HCEC 1CT (cell line): ENCODE measurements at regions not wholly inside any gene's neighbourhood (a gene's known extent, or its start where the extent isn't known, plus 50 kb on each side); places are given as distances from the start of the nearest gene placed in this dataset.
"Not testable (repeated sequence)": the region's sequence is repeated elsewhere in the genome, so short reads cannot be mapped to it uniquely, and the experiment has no call there.

ENCODE experiments used
- DNase-seq: peaks from one replicate; pipeline ENCODE4 v3.0.0-alpha.2; 2017

DNA sequence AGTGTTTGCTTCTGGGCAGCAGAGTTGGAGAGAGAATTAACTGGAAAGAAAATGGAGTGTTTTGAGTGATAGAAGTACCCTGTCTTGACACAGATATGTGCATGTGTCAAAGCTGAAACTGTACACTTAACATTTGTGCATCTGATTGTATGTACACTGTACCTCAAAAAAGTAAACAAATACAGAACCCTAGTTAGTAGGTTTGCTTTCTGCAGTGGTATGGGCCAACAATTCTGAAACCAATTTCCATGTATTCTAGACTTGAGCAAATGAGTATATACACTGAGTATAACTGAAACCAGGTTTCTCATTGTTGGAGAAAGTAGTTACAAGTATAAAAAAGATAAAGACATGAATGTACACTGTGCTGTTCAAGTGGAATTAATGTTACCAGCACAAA lies 52.4 kb downstream of the ELAPOR2 start:
- no peak for DNase-seq

DNA sequence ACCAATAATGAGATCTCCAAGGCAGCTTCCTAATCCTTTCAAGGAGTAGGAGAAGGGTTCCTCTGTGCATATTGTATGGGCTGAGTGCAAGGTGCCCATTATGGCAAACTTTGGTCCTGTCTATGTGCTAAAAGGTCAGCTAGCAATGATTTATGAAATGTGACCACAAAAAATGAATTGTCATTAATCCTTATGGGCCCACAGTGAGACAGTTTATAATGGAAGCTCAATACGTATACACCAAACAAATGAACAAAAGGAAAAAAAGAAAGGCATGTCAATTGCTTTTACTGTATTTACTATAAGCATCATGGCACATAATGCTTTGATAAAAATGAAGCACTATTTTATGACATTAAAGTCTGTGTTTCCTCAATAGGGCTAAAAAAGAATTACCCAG lies 54.5 kb downstream of the ELAPOR2 start:
- DNase-seq: no peak

DNA sequence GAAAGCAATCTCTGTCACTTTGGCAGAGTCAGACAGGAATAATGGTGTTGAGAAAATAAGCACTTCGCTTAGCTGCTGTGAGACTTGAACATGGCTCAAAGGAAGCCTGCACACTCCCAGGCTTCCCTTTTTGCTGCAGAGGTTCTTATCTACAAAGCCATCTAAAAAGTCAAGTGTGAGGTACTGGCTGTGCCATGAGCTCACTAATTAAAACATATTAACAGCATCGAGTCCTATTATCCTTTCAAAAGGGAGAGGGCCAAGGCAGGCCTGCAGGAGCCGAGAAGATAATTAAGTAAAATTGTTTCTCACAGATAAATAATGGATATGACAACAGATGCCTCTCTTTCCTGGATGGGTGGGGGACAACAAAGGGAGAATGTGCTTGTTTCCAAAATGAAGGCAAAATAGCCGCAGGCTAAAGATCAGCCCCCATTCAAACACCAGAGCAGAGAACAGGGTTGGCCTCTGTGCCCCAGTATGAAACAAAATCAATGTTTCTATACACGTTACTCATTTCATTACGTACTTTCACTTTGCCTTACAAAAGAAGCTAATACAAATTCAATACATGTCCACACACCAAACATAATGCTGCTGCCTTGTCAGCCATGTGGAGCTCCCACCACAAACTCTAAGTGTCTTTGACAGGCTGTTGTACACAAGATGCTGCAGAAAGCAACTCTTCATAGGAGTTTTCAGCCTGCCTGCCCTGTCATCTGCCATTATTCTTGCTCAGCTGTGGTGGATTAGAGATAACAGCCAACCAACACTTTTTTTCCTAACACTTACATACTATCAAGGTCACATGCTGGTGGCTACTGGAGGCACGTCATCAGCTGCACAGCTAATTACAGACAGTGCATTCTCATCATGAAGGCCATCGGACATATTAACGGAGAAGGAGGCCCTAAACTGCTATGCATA lies 55.3 kb downstream of the ELAPOR2 start:
- no peak for DNase-seq

DNA sequence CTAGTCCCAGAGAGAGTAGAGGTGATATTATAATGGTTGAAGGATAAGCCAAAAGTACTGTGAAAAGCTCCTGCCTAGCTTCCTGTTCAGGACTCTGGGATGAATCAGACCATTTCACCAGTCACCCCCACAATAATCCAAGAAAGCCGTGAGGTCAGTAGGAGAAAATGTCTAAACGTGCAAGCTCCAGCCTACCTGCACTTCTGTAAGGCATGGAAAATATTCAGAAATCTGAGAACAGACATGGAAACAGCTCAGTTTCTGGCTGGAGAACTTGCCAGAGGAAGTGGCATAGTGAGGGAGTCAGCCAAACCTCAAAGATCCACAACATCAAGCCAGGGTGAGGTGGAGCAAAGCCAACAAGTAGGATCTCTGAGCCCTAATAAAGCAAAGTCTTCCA lies 58.2 kb downstream of the ELAPOR2 start:
- no peak for DNase-seq

DNA sequence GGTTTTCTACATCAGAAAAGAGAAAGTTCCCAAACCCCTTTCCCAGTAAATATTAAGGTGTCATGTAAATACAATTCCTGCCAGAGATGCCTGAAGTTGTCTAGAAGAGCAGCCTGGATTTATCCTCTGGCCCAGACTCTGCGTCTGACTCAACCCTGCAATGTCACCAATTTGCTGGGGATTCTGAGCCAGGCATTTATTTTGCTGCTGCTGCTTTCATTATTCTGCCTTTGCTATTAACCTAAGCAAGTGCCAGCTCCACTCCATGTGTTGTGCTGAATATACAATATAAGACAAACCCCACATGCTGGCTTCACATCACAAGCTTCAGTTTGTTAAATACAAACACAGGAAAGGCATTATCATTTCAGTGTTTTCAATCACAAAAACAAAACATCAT lies 59.1 kb downstream of the ELAPOR2 start:
- no peak for DNase-seq

DNA sequence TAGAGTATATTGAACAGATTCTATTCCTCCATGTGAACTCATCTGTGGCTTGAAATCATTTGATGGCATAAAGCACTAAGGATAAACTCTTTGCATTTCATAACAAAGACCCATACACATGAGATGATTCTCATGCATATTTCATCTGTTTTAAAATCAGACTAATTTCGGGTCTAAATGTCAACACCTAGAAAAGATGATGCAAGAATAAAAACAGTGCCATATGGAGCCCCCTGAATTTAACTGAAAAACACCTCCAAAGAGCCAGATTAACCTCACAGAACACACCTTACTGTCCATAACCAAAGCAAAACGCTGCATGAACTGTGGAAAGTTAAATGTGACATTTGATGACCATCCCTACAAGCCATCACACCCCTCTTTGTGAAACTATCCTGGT lies 59.7 kb downstream of the ELAPOR2 start:
- DNase-seq: no peak

DNA sequence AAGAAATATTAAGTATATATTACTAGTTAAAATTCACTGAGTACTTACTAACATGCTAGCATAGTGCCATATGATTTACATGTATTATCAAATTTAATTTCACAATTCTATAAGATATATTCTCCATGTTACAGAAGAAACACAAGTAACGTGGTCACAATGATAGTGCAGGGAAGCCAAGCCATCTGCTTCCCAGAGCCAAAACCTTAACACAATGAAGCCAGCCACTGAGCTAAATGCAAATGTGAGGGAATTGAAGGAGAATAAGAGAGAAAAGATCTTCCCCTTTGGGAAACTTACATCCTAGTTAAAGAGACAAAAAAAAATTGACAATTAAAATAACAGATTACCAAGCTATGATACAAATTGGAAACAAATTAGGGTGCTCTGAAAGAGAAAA lies 63.6 kb downstream of the ELAPOR2 start:
- DNase-seq: no peak

DNA sequence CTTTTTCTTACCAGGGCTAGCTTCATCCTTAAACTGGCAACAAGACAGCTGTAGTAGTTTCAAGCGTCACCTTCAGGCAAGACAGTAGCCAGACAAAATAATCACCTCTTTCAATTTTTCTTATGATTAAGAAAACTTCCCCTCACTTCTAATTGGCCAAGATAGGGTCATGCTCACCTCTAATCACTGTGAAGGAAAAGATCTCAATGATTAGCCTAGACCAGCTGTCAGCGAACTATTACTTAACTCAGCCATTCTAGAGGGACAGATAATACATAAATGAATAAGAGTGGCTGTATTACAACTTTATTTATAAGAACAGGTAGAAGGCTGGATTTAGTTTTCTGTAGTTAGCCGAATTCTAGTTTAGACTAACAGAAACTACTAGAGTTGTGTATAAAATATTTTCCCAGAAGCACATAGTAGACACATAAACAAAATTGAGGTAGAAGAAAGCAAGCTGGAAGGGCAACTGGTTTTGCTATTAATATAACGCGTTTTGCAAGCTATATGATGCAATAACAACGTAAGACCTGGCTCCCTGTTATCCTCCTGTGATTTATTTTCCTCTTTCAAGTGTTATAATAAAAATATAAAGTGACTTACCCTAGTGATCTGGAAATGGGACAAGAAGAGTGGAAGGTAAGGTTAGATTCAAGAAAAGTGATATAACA lies 64.3 kb downstream of the ELAPOR2 start:
- no peak for DNase-seq

DNA sequence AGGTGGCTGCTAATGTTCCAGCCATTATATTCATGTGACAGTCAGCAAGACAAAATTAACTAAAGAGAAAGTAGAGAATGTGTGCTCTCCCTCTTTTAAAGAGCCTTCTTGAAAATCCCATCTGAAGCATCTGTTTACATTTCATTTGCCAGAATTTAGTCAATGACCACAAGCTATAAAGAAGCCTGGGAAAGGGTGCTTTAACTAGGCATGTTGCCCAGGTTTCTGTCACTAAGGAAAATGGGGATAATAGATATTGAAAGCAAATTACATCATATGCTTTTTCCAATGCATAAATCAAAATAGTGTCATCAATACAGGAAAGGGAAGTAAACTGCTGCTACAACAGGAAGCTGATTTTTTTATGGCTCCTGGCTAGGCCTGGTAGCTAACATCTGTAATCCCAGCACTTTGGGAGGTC lies 67.7 kb downstream of the ELAPOR2 start:
- no peak for DNase-seq

DNA sequence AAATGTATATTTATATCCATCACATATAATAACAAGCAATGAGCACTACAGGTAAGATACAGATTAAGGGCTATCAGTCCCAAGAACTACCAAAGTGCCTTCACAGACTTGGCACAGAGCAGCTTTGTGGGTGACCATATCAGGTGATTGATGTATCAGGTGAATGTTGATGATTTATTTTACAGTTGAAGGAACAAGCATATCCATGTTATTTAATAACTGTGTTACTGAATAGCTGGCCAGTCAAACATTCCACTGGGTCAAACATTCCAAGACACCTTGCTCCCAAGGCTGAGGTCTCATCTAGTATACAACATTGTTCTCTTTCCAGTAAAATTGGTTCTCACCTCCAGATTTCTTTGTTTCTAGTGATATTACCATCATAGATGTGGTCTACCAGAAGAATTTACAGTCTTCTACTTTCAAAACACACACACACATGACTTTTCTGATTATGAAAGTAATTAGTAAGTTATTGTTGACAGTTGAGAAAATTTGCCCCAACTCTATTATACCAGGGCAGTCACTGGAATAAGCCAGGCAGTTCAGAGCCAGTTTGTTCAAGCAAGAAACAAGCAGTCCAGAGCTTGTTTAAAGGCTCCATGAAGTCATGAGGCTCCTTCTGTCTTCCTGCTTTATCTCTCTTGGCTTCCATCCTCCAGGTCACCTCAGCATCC lies 68.2 kb downstream of the ELAPOR2 start:
- no peak for DNase-seq

DNA sequence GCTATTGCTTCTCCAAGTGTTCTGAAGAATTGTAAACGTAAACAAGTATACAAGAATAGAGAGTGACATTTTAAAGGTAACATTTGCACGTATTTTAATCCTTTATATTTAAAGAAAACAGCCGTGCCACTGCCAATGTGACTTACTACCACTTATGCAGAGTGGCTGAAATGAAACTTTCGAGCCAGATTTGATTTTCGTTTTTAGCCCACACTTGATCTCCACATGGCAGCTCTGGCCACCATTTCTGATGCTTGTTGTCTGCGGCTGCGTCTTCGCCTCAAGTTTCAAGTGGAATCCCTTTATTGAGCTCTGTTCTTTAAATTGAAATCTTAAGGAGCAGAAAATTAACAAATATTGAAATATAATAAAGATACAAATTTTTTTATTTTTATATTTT lies 70.0 kb downstream of the ELAPOR2 start:
- DNase-seq: no peak

DNA sequence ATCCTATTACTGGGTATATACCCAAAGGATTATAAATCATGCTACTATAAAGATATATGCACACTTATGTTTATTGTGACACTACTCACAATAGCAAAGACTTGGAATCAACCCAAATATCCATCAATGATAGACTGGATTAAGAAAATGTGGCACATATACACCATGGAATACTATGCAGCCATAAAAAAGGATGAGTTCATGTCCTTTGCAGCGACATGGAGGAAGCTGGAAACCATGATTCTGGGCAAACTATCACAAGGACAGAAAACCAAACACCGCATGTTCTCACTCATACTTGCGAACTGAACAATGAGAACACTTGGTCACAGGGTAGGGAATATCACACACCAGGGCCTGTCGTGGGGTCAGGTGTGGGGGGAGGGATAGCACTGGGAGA lies 71.6 kb downstream of the ELAPOR2 start:
- not testable (repeated sequence) for DNase-seq

DNA sequence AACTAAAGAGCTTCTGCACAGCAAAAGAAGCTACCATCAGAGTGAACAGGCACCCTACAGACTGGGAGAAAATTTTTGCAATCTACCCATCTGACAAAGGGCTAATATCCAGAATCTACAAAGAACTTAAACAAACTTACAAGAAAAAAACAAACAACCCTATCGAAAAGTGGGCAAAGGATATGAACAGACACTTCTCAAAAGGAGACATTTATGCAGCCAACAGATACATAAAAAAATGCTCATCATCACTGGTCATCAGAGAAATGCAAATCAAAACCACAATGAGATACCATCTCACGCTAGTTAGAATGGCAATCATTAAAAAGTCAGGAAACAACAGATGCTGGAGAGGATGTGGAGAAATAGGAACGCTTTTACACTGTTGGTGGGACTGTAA lies 72.1 kb downstream of the ELAPOR2 start:
- DNase-seq: not testable (repeated sequence)

DNA sequence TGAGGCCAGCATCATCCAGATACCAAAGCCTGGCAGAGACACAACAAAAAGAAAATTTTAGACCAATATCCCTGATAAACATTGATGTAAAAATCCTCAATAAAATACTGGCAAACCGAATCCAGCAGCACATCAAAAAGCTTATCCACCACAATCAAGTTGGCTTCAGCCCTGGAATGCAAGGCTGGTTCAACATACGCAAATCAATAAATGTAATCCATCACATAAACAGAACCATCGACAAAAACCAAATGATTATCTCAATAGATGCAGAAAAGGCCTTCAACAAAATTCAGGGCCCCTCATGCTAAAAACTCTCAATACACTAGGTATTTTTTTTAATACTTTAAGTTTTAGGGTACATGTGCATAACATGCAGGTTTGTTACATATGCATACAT lies 74.1 kb downstream of the ELAPOR2 start:
- DNase-seq: not testable (repeated sequence)

DNA sequence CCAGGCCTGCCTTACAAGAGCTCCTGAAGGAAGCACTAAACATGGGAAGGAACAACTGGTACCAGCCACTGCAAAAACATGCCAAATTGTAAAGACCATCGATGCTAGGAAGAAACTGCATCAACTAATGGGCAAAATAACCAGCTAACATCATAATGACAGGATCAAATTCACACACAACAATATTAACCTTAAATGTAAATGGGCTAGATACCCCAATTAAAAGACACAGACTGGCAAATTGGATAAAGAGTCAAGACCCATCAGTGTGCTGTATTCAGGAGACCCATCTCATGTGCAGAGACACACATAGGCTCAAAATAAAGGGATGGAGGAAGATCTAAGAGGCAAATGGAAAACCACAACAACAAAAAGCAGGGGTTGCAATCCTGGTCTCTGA lies 75.8 kb downstream of the ELAPOR2 start:
- not testable (repeated sequence) for DNase-seq

DNA sequence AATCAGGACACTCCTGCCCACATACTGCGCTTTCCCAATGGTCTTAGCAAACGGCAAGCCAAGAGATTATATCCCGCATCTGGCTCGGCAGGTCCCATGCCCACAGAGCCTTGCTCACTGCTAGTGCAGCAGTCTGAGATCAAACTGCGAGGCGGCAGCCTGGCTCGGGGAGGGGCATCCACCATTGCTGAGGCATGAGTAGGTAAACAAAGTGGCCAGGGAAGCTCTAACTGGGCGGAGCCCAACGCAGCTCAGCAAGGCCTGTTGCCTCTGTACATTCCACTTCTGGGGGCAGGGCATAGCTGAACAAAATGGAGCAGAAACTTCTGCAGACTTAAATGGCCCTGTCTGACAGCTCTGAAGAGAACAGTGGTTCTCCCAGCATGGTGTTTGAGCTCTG lies 77.5 kb downstream of the ELAPOR2 start:
- not testable (repeated sequence) for DNase-seq

DNA sequence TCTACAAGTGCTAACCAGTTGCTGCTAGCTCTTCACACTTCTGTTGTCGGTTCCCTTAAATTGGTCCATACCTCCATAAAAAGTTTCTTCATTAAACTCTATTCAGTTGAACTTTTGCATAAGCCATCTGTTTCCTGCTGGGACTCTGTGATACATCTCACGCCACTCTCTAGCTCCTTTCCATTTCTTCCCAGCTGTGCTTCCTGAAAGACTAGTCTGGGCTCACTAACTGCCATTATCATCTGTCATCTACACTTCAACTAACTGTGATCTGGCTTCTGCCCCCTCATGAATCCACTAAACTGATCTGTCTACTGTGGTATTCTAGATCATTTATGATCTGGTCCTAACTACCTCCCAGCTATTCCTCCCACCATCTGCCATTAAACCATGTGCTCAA lies 78.3 kb downstream of the ELAPOR2 start:
- no peak for DNase-seq

DNA sequence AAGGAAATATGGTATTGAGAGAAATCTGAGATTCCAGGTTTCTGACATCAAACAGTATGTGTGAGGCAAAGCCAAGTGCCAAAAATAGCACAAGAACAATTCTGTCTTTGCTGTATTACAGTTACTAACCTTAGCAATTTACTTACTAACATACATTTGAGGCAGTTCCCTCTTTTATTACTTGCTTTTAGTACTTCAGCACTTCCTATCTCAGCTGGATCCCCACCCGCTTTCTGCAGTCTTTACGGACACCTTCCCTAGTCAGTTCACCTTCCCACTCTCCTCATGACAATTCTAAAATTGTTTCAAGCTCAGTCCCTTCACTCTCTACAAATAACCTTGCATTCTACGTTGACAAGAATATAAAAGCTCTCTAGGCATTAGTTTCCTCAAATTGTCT lies 79.2 kb downstream of the ELAPOR2 start:
- no peak for DNase-seq

DNA sequence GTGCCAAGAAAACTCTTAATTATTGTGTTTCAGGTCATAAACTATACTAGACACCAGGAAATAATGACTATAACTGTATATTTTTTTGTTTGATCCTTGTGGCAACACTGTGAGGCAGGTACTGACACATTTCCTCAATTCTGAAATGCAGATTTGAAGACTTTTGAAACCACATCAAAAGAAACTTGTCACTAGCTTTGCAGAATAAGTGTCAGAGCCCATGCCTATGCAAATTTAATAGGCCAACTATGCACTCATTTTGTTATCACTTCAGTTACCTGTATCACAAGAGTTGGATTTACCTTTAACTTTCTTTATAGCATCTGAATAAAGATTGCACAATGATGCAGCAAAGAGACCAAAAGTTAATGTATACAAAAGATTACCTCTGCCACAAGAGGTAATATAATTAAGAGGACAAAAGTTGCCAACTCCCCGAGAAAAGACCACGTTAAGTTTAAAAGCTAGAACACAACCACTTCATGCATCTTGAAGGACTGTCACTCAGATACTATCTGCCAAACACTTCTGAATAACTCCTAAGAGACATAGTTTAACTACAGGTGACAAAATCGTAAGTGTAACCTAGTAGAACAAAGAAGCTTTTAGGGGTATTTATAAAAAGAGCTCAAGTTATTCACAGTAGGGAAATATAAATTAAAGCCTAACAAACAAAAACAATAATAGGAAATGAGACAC lies 80.5 kb downstream of the ELAPOR2 start:
- no peak for DNase-seq

DNA sequence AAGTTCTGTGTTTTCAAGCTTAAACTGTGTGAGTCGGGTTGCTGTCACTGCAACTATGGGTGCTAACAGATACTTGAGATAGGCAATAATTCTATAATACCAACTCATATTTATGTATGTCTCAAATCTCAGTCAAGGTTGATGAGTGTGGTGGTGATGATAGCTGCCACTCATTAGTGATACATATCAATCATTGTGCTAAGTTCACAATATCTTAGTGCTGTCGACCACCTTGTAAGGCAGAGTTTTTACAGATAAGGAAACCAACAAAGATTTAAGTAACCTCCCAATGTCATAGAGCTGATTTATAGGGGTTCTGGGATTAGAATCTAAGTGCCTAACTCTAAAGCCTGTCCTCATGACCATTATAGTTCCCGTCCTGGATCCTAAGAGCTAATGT lies 82.5 kb downstream of the ELAPOR2 start:
- DNase-seq: no peak

DNA sequence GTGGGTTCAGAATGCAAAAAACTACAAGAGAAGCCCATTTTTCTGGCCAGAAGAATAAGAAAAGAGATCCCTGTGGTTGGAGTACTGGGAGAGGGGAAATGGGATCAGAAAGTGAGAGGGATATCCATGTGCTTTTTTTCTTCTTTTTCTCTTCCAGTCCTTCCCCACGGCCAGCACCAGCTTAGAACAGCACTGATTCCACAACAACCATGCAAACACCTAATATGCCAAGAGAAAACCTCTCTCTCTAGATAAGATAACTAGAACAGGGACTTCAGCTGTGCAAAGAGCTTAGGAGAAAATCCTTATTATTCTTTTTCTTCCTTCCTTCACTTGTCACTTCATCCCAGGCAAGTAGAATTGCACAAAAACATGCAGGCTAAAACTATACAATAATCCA lies 83.5 kb downstream of the ELAPOR2 start:
- DNase-seq: no peak

DNA sequence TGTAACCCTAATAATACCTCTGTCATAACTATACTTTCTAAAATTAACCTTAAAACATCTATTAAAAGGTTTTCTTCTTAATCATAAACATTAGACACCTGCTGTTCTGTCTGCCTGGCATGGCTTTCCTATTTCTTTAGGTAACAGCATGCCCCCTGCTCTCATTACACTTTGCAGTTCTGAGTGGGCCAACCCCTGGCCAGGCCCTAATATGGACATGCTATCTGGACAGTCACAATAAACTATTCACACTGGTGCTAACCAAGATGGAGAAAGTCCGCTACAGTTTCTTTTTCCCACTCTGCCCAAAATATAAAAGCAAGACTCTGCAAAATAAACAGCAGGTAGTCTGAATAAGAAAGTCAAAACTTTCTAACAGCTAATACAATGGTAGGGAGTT lies 84.0 kb downstream of the ELAPOR2 start:
- DNase-seq: no peak

DNA sequence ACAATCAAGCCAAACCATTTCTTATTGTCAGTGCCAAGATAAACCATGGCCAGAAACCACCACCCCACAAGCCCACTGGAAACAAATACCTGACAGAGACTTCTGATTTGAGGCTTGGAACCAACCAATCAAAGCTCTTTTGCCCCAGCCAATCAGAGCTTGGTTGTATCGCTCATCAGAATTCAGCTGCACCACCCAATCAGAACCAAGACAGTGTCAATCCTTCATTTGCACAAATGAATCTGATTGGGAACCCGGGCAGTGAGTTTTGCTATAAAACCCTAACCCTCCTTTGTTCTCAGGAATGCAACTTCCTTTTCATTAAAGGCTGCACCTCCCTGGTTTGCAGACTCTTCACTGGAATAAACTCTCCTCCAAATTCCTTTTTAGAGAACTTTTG lies 87.4 kb downstream of the ELAPOR2 start:
- DNase-seq: no peak
